ENCODE measurements at regions not wholly inside any gene's neighbourhood (a gene's known extent, or its start where the extent isn't known, plus 50 kb on each side); places are given as distances from the start of the nearest gene placed in this dataset.
"Not testable (repeated sequence)": the region's sequence is repeated elsewhere in the genome, so short reads cannot be mapped to it uniquely, and the experiment has no call there.

GRCh38 chr4:26175006-26175786, 145.6 kb upstream of the RBPJ start:
- DNase-seq (ENCODE audit: low spot score): no peak

DNA sequence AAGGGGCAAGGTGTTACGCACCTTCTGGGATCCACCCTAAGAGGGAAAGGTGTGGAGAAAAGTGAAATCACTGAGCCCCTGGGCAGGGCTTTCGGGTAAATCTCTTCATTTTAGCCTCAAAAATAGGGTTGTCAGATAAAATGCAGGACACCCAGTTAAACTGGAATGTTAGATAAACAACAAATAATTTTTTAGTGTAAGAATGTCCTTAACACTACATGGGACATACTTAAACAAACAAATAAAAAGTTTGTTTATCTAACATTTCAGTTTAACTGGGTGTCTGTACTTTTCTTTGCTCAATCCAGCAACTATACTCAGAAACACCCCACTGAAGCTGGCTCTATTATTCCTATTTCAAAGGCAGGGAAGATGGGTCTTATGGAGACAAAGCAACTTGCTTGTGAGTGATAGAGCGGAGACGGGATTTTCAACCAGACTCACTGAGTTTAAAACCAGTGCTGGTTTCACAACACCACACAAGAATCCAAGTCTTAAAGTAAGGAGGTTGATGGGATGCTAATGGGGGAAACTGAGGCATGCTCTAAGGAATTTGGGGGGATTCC, 144.8 kb upstream of the RBPJ start:
- DNase-seq (ENCODE audit: low spot score): no peak

DNA sequence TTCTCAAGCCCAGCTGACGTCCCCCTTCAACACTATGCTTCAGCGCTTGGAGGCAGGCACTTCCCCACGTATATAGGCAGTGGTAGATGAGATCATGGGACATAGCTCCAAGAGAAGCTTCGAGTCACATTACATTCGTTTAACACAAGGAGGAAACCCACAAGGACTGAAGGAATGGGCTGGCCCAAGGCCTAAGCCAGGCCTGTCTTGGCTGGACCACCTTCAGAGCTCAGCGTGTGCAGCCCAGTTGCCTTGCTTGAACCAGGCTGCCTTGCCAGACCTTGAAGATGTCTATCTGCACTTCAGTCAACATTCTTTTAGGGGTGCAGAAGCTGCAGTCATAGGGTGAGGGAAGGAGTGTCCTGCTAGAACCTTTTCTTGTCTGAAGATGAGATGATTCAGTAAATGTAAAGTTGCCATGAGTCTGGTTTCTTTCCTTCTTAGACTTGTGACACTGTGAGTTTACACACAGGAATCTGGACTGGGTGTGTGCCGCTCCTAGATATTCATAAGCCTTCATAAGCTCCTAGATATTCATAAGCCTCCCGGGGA, 144.1 kb upstream of the RBPJ start:
- DNase-seq (ENCODE audit: low spot score): no peak

DNA sequence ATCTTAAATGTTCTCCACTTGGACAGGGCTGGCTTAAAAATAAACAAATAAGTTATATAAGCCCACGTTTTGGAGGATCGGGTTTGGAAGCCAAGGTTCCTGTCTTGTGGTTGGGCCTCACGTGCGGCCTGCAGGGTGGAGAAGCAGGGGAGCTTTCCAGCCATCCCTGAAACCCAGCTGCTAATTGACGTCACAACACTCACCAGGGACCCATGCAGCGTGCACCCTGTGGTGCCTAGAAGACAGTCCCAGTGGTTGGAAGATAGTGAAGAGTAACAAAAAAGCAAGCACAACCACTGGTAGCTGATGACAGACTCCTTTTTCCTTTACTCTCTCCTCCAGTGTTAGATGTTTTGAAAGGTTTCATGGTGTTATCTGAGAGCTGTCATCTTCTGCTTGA, 142.0 kb upstream of the RBPJ start:
- peak; percentile 44 for DNase-seq (ENCODE audit: low spot score)

DNA sequence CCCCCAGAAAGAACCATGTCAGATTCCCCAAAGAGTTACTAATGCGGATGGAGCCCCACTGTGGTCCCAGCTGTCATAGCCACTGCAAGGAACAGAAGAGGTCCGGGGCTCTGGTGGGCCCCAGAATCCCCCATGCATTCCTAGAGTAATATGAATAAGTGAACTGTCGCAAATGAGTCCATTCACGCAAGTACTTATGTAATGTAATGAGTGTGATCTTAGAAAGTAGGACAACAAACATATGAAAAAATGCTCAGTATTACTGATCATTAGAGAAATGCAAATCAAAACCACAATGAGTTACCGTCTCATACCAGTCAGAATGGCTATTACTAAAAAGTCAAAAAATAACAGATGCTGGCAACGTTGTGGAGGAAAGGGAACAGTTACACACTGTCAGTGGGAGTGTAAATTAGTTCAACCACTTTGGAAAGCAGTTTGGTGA, 141.5 kb upstream of the RBPJ start:
- DNase-seq (ENCODE audit: low spot score): no peak

DNA sequence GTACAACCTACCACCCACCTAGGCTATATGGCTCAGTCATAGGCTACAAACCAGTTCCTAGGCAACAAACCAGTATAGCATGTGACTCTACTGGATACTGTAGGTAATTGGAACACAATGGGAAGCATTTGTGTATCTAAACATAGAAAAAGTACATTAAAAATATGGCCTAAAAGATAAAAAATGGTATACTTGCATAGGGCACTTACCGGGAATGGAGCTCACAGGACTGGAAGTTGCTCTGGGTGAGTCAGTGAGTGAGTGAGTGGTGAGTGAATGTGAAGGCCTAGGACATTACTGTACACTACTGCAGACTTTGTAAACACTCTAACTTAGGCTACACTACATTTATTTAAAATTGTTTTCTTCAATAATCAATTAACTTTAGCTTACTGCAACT, 139.2 kb upstream of the RBPJ start:
- no peak for DNase-seq (ENCODE audit: low spot score)

DNA sequence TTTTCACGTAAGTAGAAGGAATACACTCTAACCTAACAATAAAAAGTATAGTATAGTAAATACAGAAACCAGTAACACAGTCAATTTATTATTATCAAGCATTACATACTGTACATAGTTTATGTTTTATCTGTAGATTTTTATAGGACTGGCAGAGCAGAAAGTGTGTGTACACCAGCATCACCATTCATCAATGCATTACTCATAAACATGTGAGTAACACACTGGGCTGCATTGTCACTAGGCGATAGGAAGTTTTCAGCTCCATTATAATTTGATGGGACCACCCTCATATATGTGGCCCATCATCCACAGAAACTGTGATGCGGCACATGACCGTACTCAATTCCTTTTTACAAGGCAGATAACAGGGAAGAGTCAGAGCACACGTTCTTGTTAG, 137.8 kb upstream of the RBPJ start:
- no peak for DNase-seq (ENCODE audit: low spot score)

GRCh38 chr4:26185436-26185835, 135.4 kb upstream of the RBPJ start:
- no peak for DNase-seq (ENCODE audit: low spot score)

DNA sequence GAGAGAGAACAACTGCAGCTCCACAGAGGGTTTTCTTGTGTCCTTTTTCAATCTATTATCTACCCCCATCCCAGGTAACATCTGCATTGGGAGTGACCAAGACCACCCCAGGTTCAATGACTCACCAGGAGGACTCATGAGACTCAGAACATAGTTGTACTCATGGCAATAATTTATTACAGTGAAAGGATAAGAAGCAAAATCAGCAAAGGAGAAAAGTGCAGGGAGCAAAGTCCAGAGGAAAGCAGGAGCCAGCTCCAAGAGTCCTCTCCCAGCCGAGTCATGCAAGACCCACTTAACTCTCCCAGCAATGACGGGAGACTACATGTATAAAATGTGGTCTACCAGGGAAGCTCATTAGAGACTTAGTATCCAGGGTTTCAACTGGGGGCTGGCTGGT, 129.5 kb upstream of the RBPJ start:
- DNase-seq (ENCODE audit: low spot score): no peak

DNA sequence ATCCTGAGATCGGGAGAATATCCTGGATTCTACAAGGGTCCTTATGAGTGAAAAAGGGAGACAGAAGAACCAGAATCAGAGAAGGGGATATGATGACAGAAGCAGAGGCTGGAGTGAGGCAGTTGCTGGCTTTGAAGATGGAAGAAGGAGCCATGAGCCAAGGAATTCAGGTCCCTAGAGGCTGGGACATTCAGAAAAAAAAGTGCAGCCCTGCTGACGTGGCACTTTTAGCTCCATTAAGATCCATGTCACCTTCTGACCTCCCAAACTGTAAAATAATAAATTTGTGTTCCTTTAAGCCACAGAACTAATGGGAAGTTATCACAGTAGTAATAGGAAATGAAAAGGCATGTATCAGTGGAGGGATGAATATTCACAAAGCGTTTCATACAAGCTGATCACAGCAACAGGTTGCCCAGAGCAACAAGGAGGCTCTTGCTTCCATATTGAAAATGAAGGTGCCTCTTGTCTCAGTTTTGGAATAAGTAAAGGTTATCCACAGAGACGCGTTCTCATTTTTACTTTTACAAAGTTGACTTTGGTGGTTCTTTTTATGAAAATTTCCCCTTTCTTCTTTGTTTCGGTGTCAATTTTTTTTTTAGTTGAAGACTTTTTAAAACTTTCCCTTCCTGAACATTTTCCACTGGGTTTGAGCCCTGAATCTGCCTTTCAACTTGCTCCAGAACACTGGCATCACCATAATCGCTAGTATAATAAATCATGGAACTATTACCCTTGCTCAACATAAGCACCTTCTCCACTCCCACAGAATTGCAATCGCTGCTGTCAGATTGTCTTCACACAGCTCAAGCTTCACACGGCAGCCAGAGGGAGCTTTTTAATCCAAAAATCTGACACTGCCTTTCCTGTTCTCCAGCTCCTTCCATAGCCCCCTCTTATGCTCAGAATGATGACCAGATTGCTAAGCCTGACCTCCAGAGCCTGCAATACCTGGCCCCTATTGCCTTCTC, 127.6 kb upstream of the RBPJ start:
- DNase-seq (ENCODE audit: low spot score): no peak

GRCh38 chr4:26194764-26195163, 126.0 kb upstream of the RBPJ start:
- no peak for DNase-seq (ENCODE audit: low spot score)

DNA sequence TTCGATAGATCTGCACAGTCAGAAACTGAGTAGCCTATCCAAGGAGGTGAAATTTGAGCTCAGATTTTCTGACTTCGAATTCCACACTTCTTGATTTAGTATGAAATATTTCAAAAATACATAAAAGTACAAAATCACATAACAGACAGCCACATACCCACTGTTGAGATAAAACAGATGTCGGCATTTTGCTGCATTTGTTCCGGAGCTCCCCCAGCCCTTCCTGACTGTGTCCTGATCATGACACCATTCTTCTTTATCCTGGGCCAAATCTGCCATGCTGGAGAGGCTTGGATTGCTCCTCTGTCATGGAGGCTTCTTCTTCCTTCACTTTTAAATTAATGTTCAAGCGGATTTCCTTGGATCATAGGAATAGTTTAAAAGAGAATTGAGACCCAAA, 124.2 kb upstream of the RBPJ start:
- no peak for DNase-seq (ENCODE audit: low spot score)

- DNase-seq (ENCODE audit: low spot score): peak; percentile 66
Measured at GRCh38 chr4:26197018-26197779, 123.6 kb upstream of the RBPJ start.

- DNase-seq (ENCODE audit: low spot score): not testable (repeated sequence)
Measured at GRCh38 chr4:26198931-26199330, 121.9 kb upstream of the RBPJ start.

GRCh38 chr4:26199596-26199995, 121.2 kb upstream of the RBPJ start:
- DNase-seq (ENCODE audit: low spot score): no peak

- no peak for DNase-seq (ENCODE audit: low spot score)
Measured at GRCh38 chr4:26201120-26201519, 119.7 kb upstream of the RBPJ start.

- DNase-seq (ENCODE audit: low spot score): no peak
Measured at GRCh38 chr4:26204249-26204825, 116.5 kb upstream of the RBPJ start.

GRCh38 chr4:26204911-26205370, 115.9 kb upstream of the RBPJ start:
- peak; percentile 49 for DNase-seq (ENCODE audit: low spot score)

- DNase-seq (ENCODE audit: low spot score): peak; percentile 60
Measured at GRCh38 chr4:26206339-26206738, 114.5 kb upstream of the RBPJ start.

DNA sequence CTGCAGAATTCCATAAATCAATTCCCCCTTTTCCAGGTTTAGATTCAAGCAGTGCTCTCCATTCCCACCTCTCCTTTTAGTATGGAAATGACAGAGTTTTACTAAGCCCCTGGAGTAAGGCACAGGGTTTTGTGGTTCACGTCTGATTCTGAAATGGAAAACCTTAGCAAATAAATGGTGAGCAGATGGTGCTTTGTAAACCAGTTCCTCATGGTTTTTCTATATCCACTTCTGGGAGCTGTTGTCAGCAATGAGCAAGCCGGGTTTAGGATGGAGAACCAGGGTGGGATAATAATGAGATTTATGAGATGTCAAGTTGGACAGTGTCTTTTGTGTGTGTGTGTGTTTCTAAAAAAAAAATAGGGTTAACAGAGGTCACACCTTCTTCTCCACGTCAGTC, 113.8 kb upstream of the RBPJ start:
- DNase-seq (ENCODE audit: low spot score): no peak

DNA sequence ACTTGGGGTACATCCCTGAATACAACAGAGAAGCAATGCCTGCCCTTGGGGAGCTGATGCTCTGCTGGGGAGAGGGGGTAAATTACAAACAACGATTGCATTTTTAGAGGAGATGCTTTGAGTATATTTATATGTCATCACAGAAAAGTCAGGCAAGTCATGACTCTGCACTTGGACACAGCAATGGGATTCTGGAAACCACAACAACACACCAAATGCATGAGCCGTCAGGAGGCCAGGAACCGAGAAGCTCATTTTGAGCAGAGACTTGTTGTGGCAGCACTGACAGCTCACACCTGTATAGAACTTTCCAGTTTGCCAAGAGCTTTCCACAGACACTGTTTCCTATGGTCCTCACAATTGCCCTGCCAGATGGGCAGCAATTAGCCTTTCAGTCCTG, 113.2 kb upstream of the RBPJ start:
- no peak for DNase-seq (ENCODE audit: low spot score)
